Parathyroid adenoma (tissue), 2 donors: ENCODE measurements at regions not wholly inside any gene's neighbourhood (a gene's known extent, or its start where the extent isn't known, plus 50 kb on each side); places are given as distances from the start of the nearest gene placed in this dataset.

ENCODE experiments used
- H2AFZ ChIP-seq: fragments of 300-600 bp; sonication (generic); one replicate; pipeline ENCODE4 v1.7.0; 2017; ENCODE audit warnings: antibody characterized with exemption, mild to moderate bottlenecking
- H3K27ac ChIP-seq: fragments of 300-600 bp; sonication (generic); one replicate; pipeline ENCODE4 v1.7.0; 2017
- H3K27me3 ChIP-seq: fragments of 300-600 bp; sonication (generic); one replicate; pipeline ENCODE4 v1.7.0; 2017; ENCODE audit warnings: low read length; ENCODE audit not compliant: control insufficient read depth, insufficient read depth
- H3K36me3 ChIP-seq: fragments of 300-600 bp; sonication (generic); one replicate; pipeline ENCODE4 v1.7.0; 2017; ENCODE audit warnings: low read length; ENCODE audit not compliant: control insufficient read depth, insufficient read depth
- H3K4me1 ChIP-seq: fragments of 300-600 bp; sonication (generic); one replicate; pipeline ENCODE4 v1.7.0; 2017; ENCODE audit warnings: control low read depth
- H3K4me2 ChIP-seq: fragments of 300-600 bp; sonication (generic); one replicate; pipeline ENCODE4 v1.7.0; 2017; ENCODE audit warnings: low read length
- H3K4me3 ChIP-seq: fragments of 300-600 bp; sonication (generic); one replicate; pipeline ENCODE4 v1.7.0; 2017; ENCODE audit warnings: low read depth, low read length
- H3K79me2 ChIP-seq: fragments of 300-600 bp; sonication (generic); one replicate; pipeline ENCODE4 v1.7.0; 2017; ENCODE audit warnings: control low read depth
- H3K9ac ChIP-seq: fragments of 300-600 bp; sonication (generic); one replicate; pipeline ENCODE4 v1.7.0; 2017; ENCODE audit warnings: mild to moderate bottlenecking
- H3K9me3 ChIP-seq: fragments of 300-600 bp; sonication (generic); one replicate; pipeline ENCODE4 v1.7.0; 2017; ENCODE audit warnings: low read length; ENCODE audit not compliant: control insufficient read depth
- TF ChIP-seq, protein P1 (sequence below): fragments of 300-600 bp; sonication (generic); IDR thresholded peaks from one replicate; pipeline ENCODE4 v1.7.0; 2017; ENCODE audit warnings: antibody characterized with exemption, mild to moderate bottlenecking
- donor health status: primary hyperparathyroidism.

DNA sequence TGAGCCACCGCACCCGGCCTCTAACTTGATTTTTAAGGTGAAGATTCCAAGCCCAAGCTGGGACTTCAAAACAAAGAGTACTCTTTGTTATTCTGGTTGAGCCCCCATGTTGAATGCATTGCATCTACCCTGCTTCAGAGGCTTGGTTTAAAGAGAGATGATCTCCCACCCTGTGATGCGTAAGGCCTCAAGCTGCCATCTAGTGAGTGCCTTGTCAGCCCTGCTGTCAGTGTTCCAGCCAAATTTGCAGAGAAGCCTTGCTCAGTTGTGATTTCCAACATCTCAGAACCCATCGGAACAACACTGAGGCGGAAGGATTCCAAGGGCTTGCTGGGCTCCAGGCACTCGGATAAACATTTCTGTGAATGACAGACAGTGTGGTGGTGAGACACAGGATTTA lies 210.7 kb upstream of the RGMA start:
- Histone ChIP-seq H3K9me3 (no peaks in the 10 kb centered on the region), H3K4me1 (no peaks in the 10 kb centered on the region), H3K4me3 (no peak overlapping the region), H3K36me3 (no peaks in the 10 kb centered on the region), H3K27me3 (no peaks in the 10 kb centered on the region), H3K4me2 (no peak overlapping the region), H3K27ac (no peak overlapping the region), H3K79me2 (no peaks in the 10 kb centered on the region), H2AFZ (no peak overlapping the region), H3K9ac (no peak overlapping the region)
- TF ChIP-seq, protein P1, sequence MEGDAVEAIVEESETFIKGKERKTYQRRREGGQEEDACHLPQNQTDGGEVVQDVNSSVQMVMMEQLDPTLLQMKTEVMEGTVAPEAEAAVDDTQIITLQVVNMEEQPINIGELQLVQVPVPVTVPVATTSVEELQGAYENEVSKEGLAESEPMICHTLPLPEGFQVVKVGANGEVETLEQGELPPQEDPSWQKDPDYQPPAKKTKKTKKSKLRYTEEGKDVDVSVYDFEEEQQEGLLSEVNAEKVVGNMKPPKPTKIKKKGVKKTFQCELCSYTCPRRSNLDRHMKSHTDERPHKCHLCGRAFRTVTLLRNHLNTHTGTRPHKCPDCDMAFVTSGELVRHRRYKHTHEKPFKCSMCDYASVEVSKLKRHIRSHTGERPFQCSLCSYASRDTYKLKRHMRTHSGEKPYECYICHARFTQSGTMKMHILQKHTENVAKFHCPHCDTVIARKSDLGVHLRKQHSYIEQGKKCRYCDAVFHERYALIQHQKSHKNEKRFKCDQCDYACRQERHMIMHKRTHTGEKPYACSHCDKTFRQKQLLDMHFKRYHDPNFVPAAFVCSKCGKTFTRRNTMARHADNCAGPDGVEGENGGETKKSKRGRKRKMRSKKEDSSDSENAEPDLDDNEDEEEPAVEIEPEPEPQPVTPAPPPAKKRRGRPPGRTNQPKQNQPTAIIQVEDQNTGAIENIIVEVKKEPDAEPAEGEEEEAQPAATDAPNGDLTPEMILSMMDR, result no peak

DNA sequence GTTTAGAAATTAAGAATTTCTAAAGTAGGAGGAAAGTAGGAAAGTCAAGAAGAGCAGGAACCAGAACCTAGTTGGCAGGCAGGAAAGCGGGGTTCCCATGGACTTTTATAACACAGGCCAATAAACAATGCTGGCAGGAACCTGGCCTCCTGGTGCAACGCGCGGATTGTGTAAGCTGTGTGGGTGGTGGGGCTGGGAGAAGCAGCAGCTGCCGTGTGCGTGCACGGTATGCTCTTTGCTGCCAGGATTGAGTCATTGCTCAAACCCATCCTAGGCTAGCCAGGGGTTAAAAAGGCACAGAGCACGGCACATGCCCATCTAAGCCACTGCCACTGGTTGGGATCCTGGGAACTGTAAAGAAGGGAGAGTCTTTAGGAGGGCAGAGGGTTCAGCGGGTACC lies 209.9 kb upstream of the RGMA start:
- H3K27ac ChIP-seq, result no peak overlapping the region
- H3K4me2 ChIP-seq, result no peak overlapping the region
- TF ChIP-seq, protein P1, result no peak
- H3K9me3 ChIP-seq, result no peaks in the 10 kb centered on the region
- no peak overlapping the region for H2AFZ ChIP-seq
- no peaks in the 10 kb centered on the region for H3K4me1 ChIP-seq
- no peak overlapping the region for H3K9ac ChIP-seq
- no peak overlapping the region for H3K4me3 ChIP-seq
- no peaks in the 10 kb centered on the region for H3K27me3 ChIP-seq
- H3K36me3 ChIP-seq, result no peaks in the 10 kb centered on the region
- H3K79me2 ChIP-seq, result no peaks in the 10 kb centered on the region

DNA sequence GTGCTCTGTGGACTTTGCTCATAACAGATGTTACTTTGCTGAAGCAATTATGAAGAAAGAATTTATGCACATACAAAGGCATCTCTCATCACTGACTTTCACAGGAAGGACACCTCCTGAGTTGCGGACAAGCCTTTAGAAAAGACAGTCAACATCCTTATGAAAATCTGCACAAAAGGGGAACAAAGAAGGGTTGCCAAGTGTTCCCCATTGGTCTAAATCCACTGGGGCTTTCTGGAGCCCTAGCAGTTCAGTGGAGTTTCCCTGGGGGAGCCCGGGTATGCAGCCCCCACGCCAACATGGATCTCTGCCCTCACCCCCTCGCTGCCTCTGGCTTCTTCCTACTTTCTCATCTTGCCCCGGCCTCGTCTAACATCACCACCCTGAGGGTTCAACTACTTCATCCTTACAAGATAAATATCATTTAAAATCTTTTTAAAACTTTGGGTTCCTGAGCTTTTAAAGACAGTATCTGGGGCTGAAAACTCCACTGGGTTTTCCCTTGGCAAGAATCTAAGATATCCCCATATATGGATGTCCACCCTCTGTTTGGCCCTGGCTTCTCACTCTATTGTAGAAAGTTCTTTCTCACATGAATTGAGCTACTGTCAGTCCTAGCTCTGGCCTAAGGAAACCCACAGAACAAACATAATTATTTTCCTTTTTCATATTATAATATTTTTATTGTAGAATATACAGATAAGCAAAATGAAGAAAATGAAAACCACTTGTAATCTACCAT lies 207.9 kb upstream of the RGMA start:
- Histone ChIP-seq H3K9ac (no peak overlapping the region), H3K27me3 (no peaks in the 10 kb centered on the region), H3K79me2 (no peaks in the 10 kb centered on the region), H3K4me1 (no peaks in the 10 kb centered on the region), H3K9me3 (no peaks in the 10 kb centered on the region), H3K27ac (no peak overlapping the region), H2AFZ (no peak overlapping the region), H3K36me3 (no peaks in the 10 kb centered on the region), H3K4me2 (no peak overlapping the region), H3K4me3 (no peak overlapping the region)
- TF ChIP-seq, protein P1, result no peak

DNA sequence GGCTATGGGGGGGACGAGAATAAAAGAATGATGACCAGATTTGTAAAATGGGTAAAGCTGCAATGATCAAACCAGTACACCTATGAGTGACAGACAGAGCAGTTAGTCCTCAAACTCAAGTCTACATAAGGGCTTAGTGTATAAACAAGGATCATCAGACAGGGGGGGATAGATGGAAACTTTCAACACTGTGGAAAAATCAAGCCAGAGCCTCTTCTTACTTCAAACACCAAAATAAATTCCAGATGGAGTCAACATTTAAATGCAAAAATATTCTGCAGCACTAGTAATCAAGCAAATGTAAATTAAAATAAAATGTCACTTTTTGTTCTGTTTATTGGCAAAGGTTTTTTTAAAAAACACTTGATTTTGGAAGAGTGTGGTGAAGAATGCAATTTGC lies 205.9 kb upstream of the RGMA start:
- Histone ChIP-seq H3K4me2 (no peak overlapping the region), H3K79me2 (no peaks in the 10 kb centered on the region), H3K4me1 (no peaks in the 10 kb centered on the region), H3K4me3 (no peak overlapping the region), H2AFZ (no peak overlapping the region), H3K9ac (no peak overlapping the region), H3K36me3 (no peaks in the 10 kb centered on the region), H3K27ac (no peak overlapping the region), H3K9me3 (no peaks in the 10 kb centered on the region), H3K27me3 (no peaks in the 10 kb centered on the region)
- TF ChIP-seq, protein P1, result no peak

DNA sequence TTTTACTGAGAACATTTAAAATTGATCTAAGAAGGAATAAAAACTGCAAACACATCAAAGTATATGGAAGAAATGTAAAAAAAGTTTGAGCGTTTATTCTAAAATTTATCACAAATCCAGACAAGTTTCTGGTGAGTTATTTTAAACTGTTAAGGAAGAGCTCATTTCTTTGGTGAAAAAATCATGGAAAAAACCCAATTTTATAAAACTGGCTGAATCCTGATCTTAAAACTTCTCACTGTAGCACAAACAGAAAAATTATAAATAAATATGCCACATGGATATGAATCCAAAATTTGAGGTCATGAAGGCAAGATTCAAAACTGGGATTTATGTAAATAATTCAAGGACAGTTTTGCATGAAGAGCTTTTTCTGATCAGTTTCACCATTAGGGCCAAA lies 205.1 kb upstream of the RGMA start:
- TF ChIP-seq, protein P1, result no peak
- Histone ChIP-seq H3K79me2 (no peaks in the 10 kb centered on the region), H3K27ac (no peak overlapping the region), H3K36me3 (no peaks in the 10 kb centered on the region), H3K4me3 (no peak overlapping the region), H3K4me1 (no peaks in the 10 kb centered on the region), H3K9ac (no peak overlapping the region), H3K4me2 (no peak overlapping the region), H2AFZ (no peak overlapping the region), H3K9me3 (no peaks in the 10 kb centered on the region), H3K27me3 (no peaks in the 10 kb centered on the region)
